ENCODE measurements at regions not wholly inside any gene's neighbourhood (a gene's known extent, or its start where the extent isn't known, plus 50 kb on each side); places are given as distances from the start of the nearest gene placed in this dataset.

DNA sequence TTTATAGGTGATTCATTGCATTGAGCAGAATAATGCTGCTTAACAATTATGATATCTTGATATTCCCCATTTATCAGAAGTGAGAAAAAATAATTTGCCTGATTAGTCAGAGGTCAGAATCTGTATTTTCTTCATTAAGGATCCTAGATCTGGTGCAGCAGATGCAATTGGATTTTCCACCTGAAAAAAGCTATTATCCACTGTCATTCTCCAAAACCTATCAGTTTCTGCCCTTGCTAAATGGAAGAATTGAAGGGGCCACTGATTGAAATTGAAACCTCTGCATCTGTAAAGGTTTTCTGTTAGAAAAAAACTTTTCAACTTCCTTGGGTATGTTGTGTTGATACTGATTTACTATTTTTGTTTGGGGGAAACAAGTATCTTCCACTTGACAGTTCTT is 636.0 kb upstream of the NDST4 start:
- no peak overlapping the region for H2BK15ac ChIP-seq (ENCODE audit: low read depth, low read length)
- no peaks in the 10 kb centered on the region for H3K4me1 ChIP-seq (ENCODE audit: control insufficient read depth, insufficient read depth, low read length)
- no peak overlapping the region for H2BK20ac ChIP-seq (ENCODE audit: low read depth, low read length)
- no peak for TF ChIP-seq USF2 (IDR thresholded peaks at IDR 0.05; ENCODE audit: low read depth, low read length)
- TF ChIP-seq MXI1 (IDR thresholded peaks at IDR 0.05; ENCODE audit: borderline replicate concordance, low read depth, low read length), result no peak
- TF ChIP-seq ELK1 (IDR thresholded peaks at IDR 0.05; ENCODE audit: borderline replicate concordance, low read depth, low read length), result no peak
- TF ChIP-seq CHD1 (IDR thresholded peaks at IDR 0.05; ENCODE audit: low read depth, low read length), result no peak
- TF ChIP-seq POLR2A (IDR thresholded peaks at IDR 0.05; ENCODE audit: low read depth, low read length), result no peak
- no peak for TF ChIP-seq NFE2L2 (IDR thresholded peaks at IDR 0.05; ENCODE audit: low read depth, low read length)
- no peak for TF ChIP-seq FOS (IDR thresholded peaks at IDR 0.05; ENCODE audit: low read depth, low read length)
- no peak for TF ChIP-seq MAFK (IDR thresholded peaks at IDR 0.05; ENCODE audit: low read depth, low read length)
- intact Hi-C loops (cut with micrococcal nuclease), result no loop called here
- ATAC-seq (ENCODE audit: low read depth), result no peak
- H2AK9ac ChIP-seq (replicated peaks; ENCODE audit: low read depth, low read length, poor library complexity), result no peak overlapping the region
- no peak overlapping the region for H3K4me3 ChIP-seq (ENCODE audit: insufficient read depth, low read depth, low read length)
- peaks cover 5% of the 10 kb centered on the region; the same call in 1 of the 2 replicates for H3K9me3 ChIP-seq (ENCODE audit: control insufficient read depth, insufficient read depth, low read length)
- H2AFZ ChIP-seq (replicated peaks; ENCODE audit: low read length, poor library complexity), result no peak overlapping the region
- H3K79me1 ChIP-seq (ENCODE audit: low read depth in 1 of 2, low read length in 2 of 2), result no peaks in the 10 kb centered on the region
- dilution Hi-C loops (cut with HindIII; ENCODE audit: low sequenced_read_pairs, unreplicated experiment), result no loop called here
- H4K8ac ChIP-seq (ENCODE audit: low read depth in 2 of 2, low read length in 2 of 2), result no peak overlapping the region
- H3K4me2 ChIP-seq (ENCODE audit: low read depth, low read length), result no peak overlapping the region
- H2AK5ac ChIP-seq (ENCODE audit: low read depth, low read length), result no peak overlapping the region
- H4K91ac ChIP-seq (ENCODE audit: insufficient read depth, low read depth, low read length), result no peak overlapping the region
- no peak for DNase-seq
- ChIA-PET POLR2A (ENCODE audit: unreplicated experiment) (no interaction called here), CTCF (no interaction called here)
- H2BK5ac ChIP-seq (ENCODE audit: low read depth, low read length, poor library complexity, severe bottlenecking), result no peak overlapping the region
- no peaks in the 10 kb centered on the region for H3K27me3 ChIP-seq (ENCODE audit: control insufficient read depth, insufficient read depth, low read length)
- no peaks in the 10 kb centered on the region for H4K20me1 ChIP-seq (ENCODE audit: insufficient read depth, low read length)
- H4K5ac ChIP-seq (ENCODE audit: low read depth, low read length), result no peak overlapping the region
- H3K23ac ChIP-seq (ENCODE audit: low read depth, low read length), result no peak overlapping the region
- no peaks in the 10 kb centered on the region for H3K9me1 ChIP-seq (ENCODE audit: insufficient read depth, low read length)
- H3K4ac ChIP-seq (ENCODE audit: low read depth, low read length), result no peak overlapping the region
- H3K18ac ChIP-seq (ENCODE audit: low read depth, low read length), result no peak overlapping the region
- no peaks in the 10 kb centered on the region for H3K36me3 ChIP-seq (ENCODE audit: control insufficient read depth, insufficient read depth, low read length)
- H2BK120ac ChIP-seq (ENCODE audit: low read depth, low read length), result no peak overlapping the region
- no peak overlapping the region for H3K14ac ChIP-seq (replicated peaks; ENCODE audit: low read depth, low read length)
- H3K56ac ChIP-seq (ENCODE audit: extremely low read depth, insufficient read depth, low read length), result no peak overlapping the region
- BruUV-seq (replicated peaks), result no TSS peak
- in situ Hi-C loops (cut with MboI; ENCODE audit: low sequenced_read_pairs), result no loop called here
- no peak overlapping the region for H3K9ac ChIP-seq (ENCODE audit: low read depth, low read length)
- no peak overlapping the region for H3K27ac ChIP-seq (ENCODE audit: insufficient read depth, low read length)

Measured in IMR-90 (cell line).